Uterus (tissue), 2 donors: ENCODE measurements at regions not wholly inside any gene's neighbourhood (a gene's known extent, or its start where the extent isn't known, plus 50 kb on each side); places are given as distances from the start of the nearest gene placed in this dataset.

ENCODE experiments used
- POLR2A ChIP-seq, 2 donors: fragments of 450-650 bp; IDR thresholded peaks; one replicate each; pipeline ENCODE4 v1.6.1; 2016; ENCODE audit warnings: antibody characterized with exemption in 2 of 2, mild to moderate bottlenecking in 1 of 2, moderate library complexity in 1 of 2
- TF ChIP-seq, protein P1 (sequence below), 4 experiments: fragments of 200-600 bp in 2 of 4; fragments of 450-650 bp in 2 of 4; sonication (generic) in 2 of 4; IDR thresholded peaks; one replicate each; pipeline ENCODE4 v1.5.1; 2016 to 2019; ENCODE audit warnings: antibody characterized with exemption in 4 of 4, mild to moderate bottlenecking in 2 of 4, moderate library complexity in 1 of 4

DNA sequence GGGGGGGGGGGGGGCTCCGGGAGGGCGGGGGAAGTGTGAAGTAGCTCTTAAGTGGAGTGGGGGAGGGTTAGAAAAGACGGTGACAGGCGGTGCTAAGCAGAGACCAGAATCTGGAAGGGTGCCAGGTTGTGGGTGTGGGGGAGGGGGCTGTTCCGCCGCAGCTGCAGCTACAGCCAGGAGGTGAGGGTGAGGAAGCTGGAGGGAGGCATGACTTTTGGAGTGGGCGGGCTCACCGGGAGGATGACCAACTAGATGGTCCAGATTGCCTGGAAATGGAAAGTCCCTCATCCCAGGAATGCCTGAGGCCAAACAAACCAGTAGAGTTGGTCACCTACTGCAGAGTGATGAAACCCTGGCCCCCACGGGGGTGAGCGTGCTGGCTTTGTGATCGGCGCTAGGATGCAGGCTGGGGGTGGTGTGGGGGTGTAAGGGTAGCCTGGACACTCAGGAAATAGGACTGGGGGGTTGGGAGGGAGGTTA lies 158.1 kb upstream of the SHB start:
- no peak for TF ChIP-seq POLR2A (IDR thresholded peaks at IDR 0.05)
- TF ChIP-seq, protein P1, sequence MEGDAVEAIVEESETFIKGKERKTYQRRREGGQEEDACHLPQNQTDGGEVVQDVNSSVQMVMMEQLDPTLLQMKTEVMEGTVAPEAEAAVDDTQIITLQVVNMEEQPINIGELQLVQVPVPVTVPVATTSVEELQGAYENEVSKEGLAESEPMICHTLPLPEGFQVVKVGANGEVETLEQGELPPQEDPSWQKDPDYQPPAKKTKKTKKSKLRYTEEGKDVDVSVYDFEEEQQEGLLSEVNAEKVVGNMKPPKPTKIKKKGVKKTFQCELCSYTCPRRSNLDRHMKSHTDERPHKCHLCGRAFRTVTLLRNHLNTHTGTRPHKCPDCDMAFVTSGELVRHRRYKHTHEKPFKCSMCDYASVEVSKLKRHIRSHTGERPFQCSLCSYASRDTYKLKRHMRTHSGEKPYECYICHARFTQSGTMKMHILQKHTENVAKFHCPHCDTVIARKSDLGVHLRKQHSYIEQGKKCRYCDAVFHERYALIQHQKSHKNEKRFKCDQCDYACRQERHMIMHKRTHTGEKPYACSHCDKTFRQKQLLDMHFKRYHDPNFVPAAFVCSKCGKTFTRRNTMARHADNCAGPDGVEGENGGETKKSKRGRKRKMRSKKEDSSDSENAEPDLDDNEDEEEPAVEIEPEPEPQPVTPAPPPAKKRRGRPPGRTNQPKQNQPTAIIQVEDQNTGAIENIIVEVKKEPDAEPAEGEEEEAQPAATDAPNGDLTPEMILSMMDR (IDR thresholded peaks at IDR 0.05) = no peak
